HepG2 (cell line): ENCODE measurements at regions not wholly inside any gene's neighbourhood (a gene's known extent, or its start where the extent isn't known, plus 50 kb on each side); places are given as distances from the start of the nearest gene placed in this dataset.

Experiments
- AFF4 ChIP-seq: sonication (generic); formaldehyde crosslinking; IDR thresholded peaks from 2 replicates; pipeline ENCODE4 v1.4.0; 2020; ENCODE audit warnings: missing genetic modification reagents
- PTBP1 ChIP-seq: fragments of 200-400 bp; formaldehyde crosslinking; IDR thresholded peaks from 2 replicates; pipeline ENCODE4 v1.6.1; 2018; ENCODE audit warnings: low read length, low read depth; ENCODE audit not compliant: poor library complexity, severe bottlenecking
- SNAPC2 ChIP-seq: sonication (generic); formaldehyde crosslinking; IDR thresholded peaks from 2 replicates; pipeline ENCODE4 v1.8.1; 2022; ENCODE audit warnings: mild to moderate bottlenecking, missing genetic modification reagents
- TRIM22 ChIP-seq: fragments of 450-650 bp; IDR thresholded peaks from 2 replicates; pipeline ENCODE4 v1.6.1; 2017
- ZHX1 ChIP-seq: sonication (generic); formaldehyde crosslinking; IDR thresholded peaks from 2 replicates; pipeline ENCODE4 v1.8.1; 2022; ENCODE audit warnings: low read depth, mild to moderate bottlenecking, missing genetic modification reagents
- ZNF12 ChIP-seq: sonication (generic); formaldehyde crosslinking; IDR thresholded peaks from 2 replicates; pipeline ENCODE4 v1.5.0; 2020; ENCODE audit warnings: missing genetic modification reagents
- ZNF251 ChIP-seq: sonication (generic); formaldehyde crosslinking; IDR thresholded peaks from 2 replicates; pipeline ENCODE4 v1.9.0; 2021; ENCODE audit warnings: mild to moderate bottlenecking, missing genetic modification reagents
- ZNF773 ChIP-seq: sonication (generic); formaldehyde crosslinking; IDR thresholded peaks from 2 replicates; pipeline ENCODE4 v1.4.0; 2020; ENCODE audit warnings: missing genetic modification reagents, borderline replicate concordance
- ZNF790 ChIP-seq: sonication (generic); formaldehyde crosslinking; IDR thresholded peaks from 2 replicates; pipeline ENCODE4 v1.8.0; 2022; ENCODE audit warnings: missing genetic modification reagents, mild to moderate bottlenecking, borderline replicate concordance

GRCh38 chr3:145620002-145620401 lies 541.0 kb downstream of the PLOD2 start (continued):
- no peak for TF ChIP-seq ZHX1 (CRISPR knock-in tag)
- TF ChIP-seq TRIM22 = no peak
- no peak for TF ChIP-seq AFF4 (CRISPR knock-in tag)
- no peak for TF ChIP-seq PTBP1
- no peak for TF ChIP-seq SNAPC2 (CRISPR knock-in tag)
- TF ChIP-seq ZNF12 (CRISPR knock-in tag) = no peak
- no peak for TF ChIP-seq ZNF790 (CRISPR knock-in tag)
- no peak for TF ChIP-seq ZNF251 (CRISPR knock-in tag)
- TF ChIP-seq ZNF773 (CRISPR knock-in tag) = no peak
